ENCODE measurements at regions not wholly inside any gene's neighbourhood (a gene's known extent, or its start where the extent isn't known, plus 50 kb on each side); places are given as distances from the start of the nearest gene placed in this dataset.

DNA sequence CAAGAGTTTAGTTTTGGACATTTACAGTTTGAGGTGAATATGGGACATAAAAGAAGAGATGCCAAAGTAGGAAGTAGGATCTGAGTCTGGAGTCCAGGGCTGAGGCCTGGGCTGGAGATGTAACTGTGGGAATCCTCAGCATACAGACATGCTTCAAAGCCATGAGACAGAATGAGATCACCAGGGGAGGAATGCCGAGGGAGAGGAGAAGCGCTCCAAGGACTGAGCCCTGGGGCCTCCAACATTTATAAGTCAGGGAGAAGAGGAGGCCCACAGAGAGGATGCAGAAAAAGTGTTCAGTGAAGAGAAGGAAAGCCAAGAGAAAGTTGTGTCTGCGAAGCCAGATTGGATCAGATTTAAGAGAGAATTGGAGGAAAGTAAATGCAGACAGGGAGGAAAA is 277.5 kb upstream of the MYOCD start:
- peak; percentile 76 for DNase-seq

DNA sequence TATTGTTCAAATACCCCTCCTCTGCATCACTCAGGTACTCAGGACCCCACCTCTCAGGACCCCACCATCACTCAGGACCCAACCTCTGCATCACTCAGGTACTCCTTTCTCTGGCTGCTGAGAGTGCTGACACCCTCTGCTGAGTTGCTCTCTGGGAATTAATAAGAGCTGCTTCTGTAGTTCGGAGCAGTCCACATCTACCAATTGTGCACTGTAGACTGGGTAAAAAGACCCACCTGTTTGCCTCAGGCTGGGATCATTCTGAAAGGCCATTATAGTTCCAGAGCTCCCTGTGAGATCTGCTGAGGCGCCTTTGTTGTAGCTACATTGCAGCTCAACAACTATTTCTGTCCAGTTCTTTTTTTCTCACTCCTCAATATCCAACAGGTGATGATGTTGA is 276.3 kb upstream of the MYOCD start:
- DNase-seq = no peak

DNA sequence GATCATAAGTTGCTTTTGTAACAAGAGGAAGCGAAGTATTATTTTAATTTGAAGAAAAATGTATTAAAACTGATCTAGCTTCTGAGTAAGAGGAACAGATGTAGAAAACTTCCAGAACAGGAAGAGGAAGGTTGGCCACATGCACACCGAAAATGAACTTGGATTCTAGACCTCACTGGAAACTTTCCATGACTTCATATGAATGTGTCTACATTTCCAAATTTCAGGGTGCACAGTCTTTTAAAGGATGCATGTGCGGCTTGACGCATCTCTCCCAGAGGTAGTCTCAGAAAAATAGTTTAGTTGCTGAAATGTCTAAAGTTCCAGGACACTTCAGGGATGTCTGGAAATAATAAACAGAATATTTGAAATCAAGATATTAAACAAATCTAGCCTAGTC is 275.1 kb upstream of the MYOCD start:
- DNase-seq = no peak

DNA sequence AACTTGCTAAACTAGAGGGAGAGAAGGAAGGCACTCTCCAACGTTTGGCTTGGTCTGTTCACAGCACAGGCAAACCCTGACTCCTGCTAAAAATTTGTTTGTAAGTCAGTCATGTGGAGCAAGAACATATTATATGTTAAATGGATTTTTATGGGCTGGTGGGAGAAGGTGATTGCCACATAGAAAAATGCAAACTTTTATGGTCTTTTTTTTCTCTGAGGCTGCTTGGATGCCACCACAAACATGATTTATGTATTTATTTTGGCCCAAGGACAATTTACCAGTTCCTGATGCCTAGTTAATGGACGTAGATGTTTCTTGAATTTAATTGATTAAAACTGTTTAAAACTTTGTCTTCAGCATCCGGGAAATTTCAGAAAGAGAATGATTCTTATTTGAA is 274.2 kb upstream of the MYOCD start:
- peak; percentile 59 for DNase-seq

GRCh38 chr17:12395733-12396354 is 269.8 kb upstream of the MYOCD start:
- no peak for DNase-seq

DNA sequence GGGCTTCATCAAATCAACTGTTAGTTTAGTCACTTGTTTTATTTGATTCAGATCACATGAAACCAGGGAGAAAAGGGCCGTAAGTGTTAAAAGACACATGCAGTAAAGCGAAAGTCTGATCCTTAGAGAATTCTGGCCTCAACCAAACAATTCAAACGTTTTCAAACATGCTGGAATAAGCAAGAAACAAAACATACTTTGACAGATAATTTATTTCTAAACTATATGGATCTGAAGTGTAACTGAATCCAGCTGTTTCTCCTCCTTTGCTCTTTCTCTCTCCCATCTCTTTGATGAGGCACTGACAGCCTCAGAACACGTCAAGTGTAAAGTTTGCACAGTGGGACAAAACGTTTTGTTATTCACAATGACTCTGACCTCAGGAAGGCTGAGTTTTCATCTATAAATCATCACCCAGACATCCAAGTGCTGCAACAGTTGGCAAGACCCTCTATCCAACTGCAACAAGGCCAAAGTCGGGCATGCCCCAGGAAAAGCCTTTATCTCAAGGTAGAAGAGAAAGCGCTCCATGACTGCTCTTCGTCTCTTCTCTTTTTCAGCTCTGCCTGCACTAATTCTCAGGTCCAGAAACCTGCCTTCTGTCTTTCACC is 267.1 kb upstream of the MYOCD start:
- DNase-seq = peak; percentile 51

DNA sequence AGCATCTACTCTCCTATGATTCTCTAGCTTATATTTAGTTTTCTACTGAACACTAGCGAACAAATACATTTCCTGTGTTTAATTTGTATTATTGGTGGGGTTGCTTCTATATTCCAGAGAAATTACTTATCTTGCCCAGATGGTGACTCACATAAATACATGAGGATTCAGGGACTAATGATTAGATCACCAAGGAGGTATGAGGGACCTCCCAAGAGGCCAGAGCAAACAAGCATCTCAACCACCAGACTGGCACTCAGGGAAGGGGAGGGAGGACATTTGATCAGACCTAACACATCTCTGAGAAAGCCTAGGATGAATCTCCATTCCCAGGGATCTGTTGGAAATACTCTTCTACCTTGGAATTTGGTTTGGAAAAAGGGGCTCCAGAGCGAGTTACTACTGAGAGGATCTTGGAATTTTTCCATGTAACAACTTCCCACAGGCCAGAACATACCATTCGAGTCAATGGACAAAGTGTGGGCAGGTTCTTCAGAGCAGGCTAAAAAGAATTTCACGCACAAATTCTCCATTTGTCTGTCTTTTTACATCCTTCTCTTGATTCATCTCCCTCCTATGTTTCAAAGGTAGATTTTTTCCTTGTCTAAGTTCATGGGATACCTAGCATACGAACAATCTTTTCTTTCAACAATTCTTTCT is 262.6 kb upstream of the MYOCD start:
- peak; percentile 92 for DNase-seq

GRCh38 chr17:12403881-12404398 is 261.8 kb upstream of the MYOCD start:
- DNase-seq = no peak

DNA sequence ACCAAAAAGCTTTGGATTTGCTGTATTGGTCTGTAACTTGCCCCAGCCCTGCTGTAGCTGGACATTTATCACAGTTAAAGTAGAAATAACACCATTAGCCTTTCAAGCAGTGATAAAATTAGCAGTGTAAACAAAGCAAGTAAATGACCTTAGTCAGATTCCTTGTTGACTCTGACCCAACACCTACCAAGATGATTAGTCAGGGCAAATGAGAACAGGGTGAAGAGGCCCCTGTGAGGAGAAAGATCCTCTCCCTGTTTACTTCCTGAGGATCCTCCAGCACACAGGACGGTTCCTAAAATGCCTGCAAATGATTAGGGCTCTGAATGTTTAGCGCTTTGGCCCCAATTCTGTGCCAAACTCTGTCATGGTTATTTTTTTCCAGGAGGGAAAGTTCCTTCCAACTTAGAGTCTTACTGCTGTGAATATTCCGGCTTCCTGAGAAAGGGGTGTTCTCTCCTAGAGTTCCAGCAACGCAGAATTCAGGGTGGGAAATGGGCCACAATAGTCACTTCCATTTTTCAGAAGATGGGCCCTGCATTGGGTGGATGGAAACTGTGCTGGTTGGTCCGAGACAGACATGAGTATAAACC is 259.0 kb upstream of the MYOCD start:
- DNase-seq = peak; percentile 58

- no peak for DNase-seq
These were observed 258.0 kb upstream of the MYOCD start for GRCh38 chr17:12407495-12408252.

- no peak for DNase-seq
These were observed 256.6 kb upstream of the MYOCD start for GRCh38 chr17:12409082-12409481.

GRCh38 chr17:12410717-12411116 is 255.0 kb upstream of the MYOCD start:
- no peak for DNase-seq

DNA sequence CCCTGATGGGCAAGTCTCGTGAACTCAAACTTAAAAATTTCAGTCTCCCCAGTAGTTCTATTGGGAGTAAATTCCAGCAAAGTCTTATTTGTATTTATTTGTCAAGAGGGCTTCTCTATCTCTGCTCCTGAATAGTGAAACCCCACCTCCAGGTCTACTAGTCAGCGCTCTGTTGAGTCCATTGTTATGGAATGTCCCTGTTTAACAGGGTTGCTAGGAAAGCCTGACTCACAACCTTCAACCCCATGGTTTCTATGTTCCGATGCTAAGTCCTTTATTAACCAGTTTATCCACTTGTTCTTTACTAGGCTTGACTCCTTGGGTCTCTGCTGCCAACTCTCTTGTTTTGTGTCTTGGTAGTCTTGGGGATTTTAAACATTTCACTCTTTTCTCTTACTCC is 250.7 kb upstream of the MYOCD start:
- DNase-seq = peak; percentile 51

- DNase-seq = no peak
These were observed 244.6 kb upstream of the MYOCD start for GRCh38 chr17:12421077-12421476.

DNA sequence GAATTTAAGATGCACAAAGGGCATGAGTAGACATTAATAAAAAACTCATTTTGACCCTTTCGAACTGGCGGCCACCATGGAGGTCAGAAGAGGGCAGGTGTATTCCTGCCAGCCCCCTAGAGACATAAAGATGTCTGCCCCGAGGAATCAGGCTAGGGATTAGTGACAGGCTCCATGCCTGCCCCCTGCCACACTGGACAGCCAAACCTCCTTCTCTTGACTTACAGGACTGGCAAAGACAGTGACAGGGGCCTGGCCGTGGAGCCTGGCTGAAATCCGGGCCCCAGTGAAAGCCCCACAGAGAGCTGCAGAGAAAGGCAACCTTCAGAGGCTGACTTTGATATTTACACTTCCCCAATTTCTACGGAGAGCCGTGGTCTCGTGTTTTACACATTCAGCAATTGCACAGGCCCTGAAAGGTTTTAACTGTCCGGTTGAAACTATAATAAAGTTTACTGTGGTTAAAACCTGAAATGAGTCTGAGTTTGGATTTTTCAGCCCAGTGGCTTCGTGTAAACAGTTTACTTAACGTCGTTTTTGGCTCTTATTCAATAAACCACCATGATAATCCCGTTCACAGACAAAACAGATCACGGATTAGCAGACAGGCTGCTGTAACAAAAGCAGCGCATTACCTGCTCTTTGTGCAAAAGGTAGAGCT is 243.9 kb upstream of the MYOCD start:
- DNase-seq = no peak

- DNase-seq = no peak
These were observed 243.0 kb upstream of the MYOCD start for GRCh38 chr17:12422651-12423050.

DNA sequence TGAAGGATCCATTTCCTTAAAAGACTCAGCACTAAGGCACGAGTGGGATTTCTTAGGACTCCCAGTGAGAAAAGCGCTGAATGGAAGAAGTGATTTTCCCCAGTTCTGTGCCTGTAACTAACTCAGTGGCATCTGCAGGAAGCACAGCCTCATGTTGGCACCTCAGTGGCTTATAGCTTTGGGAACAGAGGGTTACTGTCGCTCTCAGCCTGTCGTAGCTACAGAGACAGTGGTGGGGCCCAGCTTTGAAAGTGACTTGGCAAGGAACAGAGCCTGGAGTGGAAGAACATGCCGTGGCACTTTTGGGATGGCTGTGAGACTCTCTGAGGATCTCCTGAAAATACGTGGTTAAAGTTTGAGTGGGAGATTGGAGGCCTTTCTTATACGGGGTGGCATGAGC is 242.4 kb upstream of the MYOCD start:
- DNase-seq = no peak

DNA sequence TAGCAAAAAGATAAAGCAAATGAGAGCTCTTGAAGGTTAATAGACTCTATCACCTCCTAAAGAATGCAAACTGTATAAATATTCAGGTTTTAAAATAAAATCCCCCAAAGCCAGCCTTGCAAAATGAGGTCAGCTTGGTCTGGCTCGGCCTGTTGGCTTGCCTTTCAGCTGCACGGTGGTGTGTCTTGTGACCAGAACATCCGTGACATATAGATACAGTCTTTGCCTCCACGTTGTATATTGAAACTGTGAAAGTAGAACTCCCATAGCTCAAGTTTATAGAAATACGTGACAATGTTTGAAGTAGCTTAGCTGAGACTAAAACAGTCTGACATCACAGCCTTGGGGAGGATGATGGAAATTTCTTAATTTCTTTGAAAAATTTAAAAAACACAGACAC is 236.6 kb upstream of the MYOCD start:
- no peak for DNase-seq

DNA sequence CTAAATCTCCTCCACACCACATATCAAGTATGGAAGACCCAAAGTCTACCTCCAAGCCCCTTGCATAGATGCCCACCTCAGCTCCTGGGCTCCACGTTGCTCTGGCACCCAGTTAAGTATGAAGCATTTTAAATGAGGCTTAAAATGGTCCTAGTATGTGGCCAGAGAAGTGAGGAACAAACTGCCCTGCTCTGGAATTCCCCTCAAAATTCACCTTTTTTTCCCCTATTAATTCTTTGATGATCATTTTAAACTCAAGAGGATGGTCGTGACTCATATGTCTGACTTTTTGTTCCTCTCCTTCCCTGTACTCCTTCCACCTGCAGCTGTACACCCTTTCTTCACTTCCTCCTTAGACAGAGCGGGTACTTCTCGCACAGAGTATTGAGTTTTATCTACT is 234.5 kb upstream of the MYOCD start:
- DNase-seq = no peak

DNA sequence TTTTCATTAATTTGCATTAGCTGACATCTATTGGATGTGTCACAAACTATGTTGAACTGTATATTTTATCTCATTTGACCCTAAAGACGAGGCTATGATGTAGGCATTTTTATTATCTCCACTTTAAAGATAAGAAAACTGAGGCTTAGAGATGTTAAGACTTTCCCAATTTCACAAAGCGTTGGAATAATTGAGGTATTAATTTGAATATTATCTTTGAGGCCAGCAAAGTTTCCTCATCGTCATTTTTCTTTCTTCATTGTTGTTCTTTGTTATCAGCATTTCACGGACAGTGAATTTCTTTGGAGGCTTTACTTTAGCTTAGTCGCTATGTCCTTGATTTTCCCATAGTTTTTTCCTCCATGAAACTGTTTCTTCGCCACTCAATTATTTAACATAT is 227.5 kb upstream of the MYOCD start:
- no peak for DNase-seq

GRCh38 chr17:12438813-12439586 is 226.7 kb upstream of the MYOCD start:
- no peak for DNase-seq

- DNase-seq = peak; percentile 6
These were observed 220.4 kb upstream of the MYOCD start for GRCh38 chr17:12445331-12445730.
